ENCODE measurements at regions not wholly inside any gene's neighbourhood (a gene's known extent, or its start where the extent isn't known, plus 50 kb on each side); places are given as distances from the start of the nearest gene placed in this dataset.
"Not testable (repeated sequence)": the region's sequence is repeated elsewhere in the genome, so short reads cannot be mapped to it uniquely, and the experiment has no call there.

GRCh38 chr2:190742431-190742830 lies 93.5 kb downstream of the NAB1 start:
- DNase-seq, result no peak

- DNase-seq, result no peak
Measured at GRCh38 chr2:190744041-190744440, 95.2 kb downstream of the NAB1 start.

- no peak for DNase-seq
Measured at GRCh38 chr2:190746971-190747761, 98.3 kb downstream of the NAB1 start.

- DNase-seq, result no peak
Measured at GRCh38 chr2:190748966-190749365, 100.1 kb downstream of the NAB1 start.

- no peak for DNase-seq
Measured at GRCh38 chr2:190755772-190756415, 107.0 kb downstream of the NAB1 start.

GRCh38 chr2:190759749-190760213 lies 110.9 kb downstream of the NAB1 start:
- no peak for DNase-seq

- not testable (repeated sequence) for DNase-seq
Measured at GRCh38 chr2:190760353-190761150, 111.7 kb downstream of the NAB1 start.

- DNase-seq, result not testable (repeated sequence)
Measured at GRCh38 chr2:190761216-190761615, 112.3 kb downstream of the NAB1 start.

GRCh38 chr2:190762566-190762965 lies 113.7 kb downstream of the NAB1 start:
- DNase-seq, result no peak

- no peak for DNase-seq
Measured at GRCh38 chr2:190763100-190763499, 114.2 kb downstream of the NAB1 start.

GRCh38 chr2:190763901-190764514 lies 115.1 kb downstream of the NAB1 start:
- no peak for DNase-seq

GRCh38 chr2:190765386-190766173 lies 115.0 kb upstream of the GLS start:
- no peak for DNase-seq

GRCh38 chr2:190766174-190766572 lies 114.4 kb upstream of the GLS start:
- no peak for DNase-seq

GRCh38 chr2:190766595-190766994 lies 114.0 kb upstream of the GLS start:
- no peak for DNase-seq

GRCh38 chr2:190767821-190768220 lies 112.8 kb upstream of the GLS start:
- no peak for DNase-seq

- no peak for DNase-seq
Measured at GRCh38 chr2:190769258-190769657, 111.4 kb upstream of the GLS start.

GRCh38 chr2:190771726-190772125 lies 108.9 kb upstream of the GLS start:
- no peak for DNase-seq

- DNase-seq, result no peak
Measured at GRCh38 chr2:190780594-190780993, 100.0 kb upstream of the GLS start.

- DNase-seq, result peak; percentile 32
Measured at GRCh38 chr2:190781604-190782198, 98.9 kb upstream of the GLS start.

- no peak for DNase-seq
Measured at GRCh38 chr2:190782264-190782663, 98.4 kb upstream of the GLS start.

GRCh38 chr2:190783513-190784263 lies 96.9 kb upstream of the GLS start:
- no peak for DNase-seq
